H1 (cell line): ENCODE measurements at regions not wholly inside any gene's neighbourhood (a gene's known extent, or its start where the extent isn't known, plus 50 kb on each side); places are given as distances from the start of the nearest gene placed in this dataset.

Source experiments
- EZH2 ChIP-seq: fragments of 200-600 bp; sonication (generic); IDR thresholded peaks from 2 replicates; pipeline ENCODE4 v1.7.1; 2012; ENCODE audit warnings: low read depth, mild to moderate bottlenecking, moderate library complexity, low read length, inconsistent platforms; ENCODE audit not compliant: severe bottlenecking
- JUND ChIP-seq: IDR thresholded peaks from 2 replicates; pipeline ENCODE4 v1.6.1; 2011; ENCODE audit warnings: mild to moderate bottlenecking, improper control_type of control experiment, low read length
- RBBP5 ChIP-seq: IDR thresholded peaks from 2 replicates; pipeline ENCODE4 v1.7.1; 2012; ENCODE audit warnings: low read depth, mild to moderate bottlenecking, inconsistent platforms, low read length, moderate library complexity, borderline replicate concordance
- RFX5 ChIP-seq: IDR thresholded peaks from 2 replicates; pipeline ENCODE4 v1.6.1; 2011; ENCODE audit warnings: low read depth, low read length, improper control_type of control experiment, borderline replicate concordance

DNA sequence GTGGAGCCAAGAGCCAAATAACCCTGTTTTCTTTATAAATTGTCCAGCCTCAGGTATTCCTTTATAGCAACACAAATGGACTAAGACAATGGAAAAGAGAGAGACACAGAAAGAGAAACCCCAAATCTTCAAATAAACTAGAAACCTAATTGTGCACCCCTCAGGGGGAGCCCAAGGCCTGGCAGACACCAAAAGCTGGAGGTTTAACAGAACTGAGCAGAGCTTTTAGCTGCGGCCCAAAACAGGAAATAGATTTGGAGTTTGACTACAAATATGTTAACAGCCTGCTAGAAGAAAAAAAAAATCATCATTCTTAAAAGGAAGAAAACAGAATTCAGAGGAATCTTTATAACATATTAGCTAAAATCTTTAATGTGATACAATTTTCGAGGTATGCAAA lies 1135.0 kb downstream of the GATA3 start (continued):
- TF ChIP-seq RBBP5: no peak
- TF ChIP-seq EZH2: no peak
- no peak for TF ChIP-seq JUND
- TF ChIP-seq RFX5: no peak
- TF ChIP-seq, all 59 proteins: peak for 0
